Psoas muscle (tissue), 7 donors: ENCODE measurements at regions not wholly inside any gene's neighbourhood (a gene's known extent, or its start where the extent isn't known, plus 50 kb on each side); places are given as distances from the start of the nearest gene placed in this dataset.

Experiments used
- ATAC-seq, 4 donors: fragments of 200-7000 bp; cut with Tn5 transposase; one replicate each; pipeline ENCODE4 v1.9.1; 2020; ENCODE audit warnings: moderate library complexity in 3 of 4, mild to moderate bottlenecking in 2 of 4
- DNase-seq, 2 donors: peaks; one replicate each; pipeline ENCODE4 v3.0.0-alpha.2; 2020
- H3K27ac ChIP-seq: fragments of 200-600 bp; one replicate; pipeline ENCODE4 v1.8.0; 2022
- H3K27me3 ChIP-seq, 3 donors: fragments of 200-600 bp in 1 of 3; one replicate each; pipeline versions ENCODE4 v1.6.1 to v1.8.0; 2013 to 2022; ENCODE audit warnings: low read length in 2 of 3, mild to moderate bottlenecking in 2 of 3, moderate library complexity in 1 of 3; ENCODE audit not compliant: insufficient read depth in 3 of 3
- H3K36me3 ChIP-seq, 2 donors: fragments of 200-600 bp in 1 of 2; one replicate each; pipeline versions ENCODE4 v1.6.1 to v1.8.0; 2013 to 2022; ENCODE audit warnings: low read depth in 1 of 2, mild to moderate bottlenecking in 1 of 2, moderate library complexity in 1 of 2; ENCODE audit not compliant: insufficient read depth in 1 of 2
- H3K4me1 ChIP-seq: fragments of 200-600 bp; one replicate; pipeline ENCODE4 v1.8.0; 2022
- H3K4me3 ChIP-seq: fragments of 200-600 bp; one replicate; pipeline ENCODE4 v1.8.0; 2022; ENCODE audit warnings: mild to moderate bottlenecking
- H3K9me3 ChIP-seq: fragments of 200-600 bp; one replicate; pipeline ENCODE4 v1.8.0; 2022
- WGBS, 3 donors: extraction: QIAGEN DNeasy Blood & Tissue Kit; methylation state at CpG; one replicate each; pipeline versions ENCODE4 v1.1.6 to v1.1.7; 2013; 5-methylcytosine and 5-hydroxymethylcytosine counted together
- intact Hi-C, 2 donors: fragments of 100-400 bp; cut with DNase I; formaldehyde crosslinking; loops; one replicate each; pipeline versions ENCODE4 v1.11.0 to v1.14.2; 2022
- TF ChIP-seq, protein P1 (sequence below): fragments of 200-600 bp; IDR thresholded peaks from one replicate; pipeline ENCODE4 v1.8.0; 2022; ENCODE audit warnings: antibody characterized with exemption
- donor health status: healthy with polysubstance abuse.
- donor health status: DM: no; HTN: no; CAD: no; lungs with moderate emphysema.
- donor health status: Bipolar disorder and iron deficiency.
- donor health status: healthy.
- donor health status: DM: yes; HTN: yes; CAD: no.
- donor health status: DM: no; HTN: no; CAD: no.
- donor health status: DM: yes; HTN: yes; CAD: no.

DNA sequence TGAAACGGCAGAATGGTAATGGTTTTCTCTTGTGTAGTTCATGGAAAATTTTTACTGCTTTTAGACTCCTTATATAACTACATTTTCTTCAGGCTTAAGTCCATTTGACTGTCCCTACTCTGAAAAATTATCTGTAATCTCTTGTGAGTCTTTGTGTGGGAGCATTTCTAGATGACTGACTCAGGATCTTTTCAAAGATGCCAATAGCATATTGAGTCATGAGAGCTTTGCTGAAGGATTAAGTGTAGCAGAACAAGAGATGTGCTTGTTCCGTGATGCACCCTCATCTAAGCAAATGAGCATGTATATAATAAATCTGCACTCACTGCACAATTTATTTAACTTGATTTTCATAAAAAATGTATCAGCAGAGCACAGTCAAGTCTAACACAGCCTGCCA, 298.7 kb upstream of the CDH6 start:
- TF ChIP-seq, protein P1, sequence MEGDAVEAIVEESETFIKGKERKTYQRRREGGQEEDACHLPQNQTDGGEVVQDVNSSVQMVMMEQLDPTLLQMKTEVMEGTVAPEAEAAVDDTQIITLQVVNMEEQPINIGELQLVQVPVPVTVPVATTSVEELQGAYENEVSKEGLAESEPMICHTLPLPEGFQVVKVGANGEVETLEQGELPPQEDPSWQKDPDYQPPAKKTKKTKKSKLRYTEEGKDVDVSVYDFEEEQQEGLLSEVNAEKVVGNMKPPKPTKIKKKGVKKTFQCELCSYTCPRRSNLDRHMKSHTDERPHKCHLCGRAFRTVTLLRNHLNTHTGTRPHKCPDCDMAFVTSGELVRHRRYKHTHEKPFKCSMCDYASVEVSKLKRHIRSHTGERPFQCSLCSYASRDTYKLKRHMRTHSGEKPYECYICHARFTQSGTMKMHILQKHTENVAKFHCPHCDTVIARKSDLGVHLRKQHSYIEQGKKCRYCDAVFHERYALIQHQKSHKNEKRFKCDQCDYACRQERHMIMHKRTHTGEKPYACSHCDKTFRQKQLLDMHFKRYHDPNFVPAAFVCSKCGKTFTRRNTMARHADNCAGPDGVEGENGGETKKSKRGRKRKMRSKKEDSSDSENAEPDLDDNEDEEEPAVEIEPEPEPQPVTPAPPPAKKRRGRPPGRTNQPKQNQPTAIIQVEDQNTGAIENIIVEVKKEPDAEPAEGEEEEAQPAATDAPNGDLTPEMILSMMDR: no peak
- intact Hi-C loops: no loop called here
- Histone ChIP-seq H3K27me3 (no peaks in the 10 kb centered on the region), H3K4me1 (no peaks in the 10 kb centered on the region), H3K9me3 (no peaks in the 10 kb centered on the region), H3K27ac (no peak overlapping the region), H3K36me3 (no peaks in the 10 kb centered on the region), H3K4me3 (no peak overlapping the region)
- ATAC-seq (no peak), DNase-seq (no peak)
- WGBS, 3 donors: 79 to 91% (median 84%) methylated on average over 2 of the region's 2 CpGs

DNA sequence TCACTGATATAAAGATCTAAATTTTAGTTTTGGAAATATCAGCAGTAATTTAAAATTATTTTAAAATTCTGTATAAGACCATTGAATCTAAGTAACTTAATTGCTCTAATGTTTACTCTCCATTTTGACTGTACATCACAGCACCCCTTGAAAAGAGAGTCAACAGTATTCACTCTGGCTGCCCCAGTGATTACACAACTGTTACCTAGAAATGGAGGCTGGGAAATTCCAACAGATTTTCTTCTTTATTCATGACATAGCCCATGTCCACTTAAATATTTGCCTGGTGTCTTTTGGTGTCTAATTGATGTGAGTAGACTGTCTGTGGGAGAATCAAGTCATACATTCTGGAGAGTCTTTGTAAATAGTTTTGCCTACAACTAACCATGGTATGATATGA, 301.8 kb upstream of the CDH6 start:
- H3K27ac ChIP-seq: no peak overlapping the region
- intact Hi-C loops: no loop called here
- no peaks in the 10 kb centered on the region for H3K4me1 ChIP-seq
- no peaks in the 10 kb centered on the region for H3K9me3 ChIP-seq
- no peak overlapping the region for H3K4me3 ChIP-seq
- TF ChIP-seq, protein P1: no peak
- H3K27me3 ChIP-seq: no peaks in the 10 kb centered on the region
- DNase-seq (no peak), ATAC-seq (no peak)
- no peaks in the 10 kb centered on the region for H3K36me3 ChIP-seq

DNA sequence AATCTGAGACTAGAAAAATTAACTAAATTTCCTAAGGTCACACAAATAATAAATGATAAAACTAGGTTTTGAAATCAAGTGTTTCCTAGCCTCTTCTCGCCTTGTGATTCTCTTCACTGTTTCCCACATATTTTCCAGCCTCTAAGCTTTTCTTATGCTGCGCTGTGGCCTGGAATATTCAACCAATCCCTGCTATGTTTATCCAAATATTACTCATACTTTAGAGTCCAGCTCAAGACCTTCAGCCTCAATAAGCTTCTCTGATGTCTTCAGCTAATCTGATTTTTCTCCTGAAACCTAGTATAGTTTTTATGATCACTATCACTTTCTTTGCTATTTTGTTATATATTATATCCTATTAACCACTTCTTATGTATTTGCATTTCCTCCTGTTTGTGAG, 303.1 kb upstream of the CDH6 start:
- Histone ChIP-seq H3K4me3 (no peak overlapping the region), H3K4me1 (no peaks in the 10 kb centered on the region), H3K36me3 (no peaks in the 10 kb centered on the region), H3K9me3 (no peaks in the 10 kb centered on the region), H3K27ac (no peak overlapping the region), H3K27me3 (no peaks in the 10 kb centered on the region)
- DNase-seq (no peak), ATAC-seq (no peak)
- 33 to 40% (median 34%) methylated on average over 2 of the region's 2 CpGs for WGBS, 3 donors
- TF ChIP-seq, protein P1: no peak
- intact Hi-C loops: no loop called here

DNA sequence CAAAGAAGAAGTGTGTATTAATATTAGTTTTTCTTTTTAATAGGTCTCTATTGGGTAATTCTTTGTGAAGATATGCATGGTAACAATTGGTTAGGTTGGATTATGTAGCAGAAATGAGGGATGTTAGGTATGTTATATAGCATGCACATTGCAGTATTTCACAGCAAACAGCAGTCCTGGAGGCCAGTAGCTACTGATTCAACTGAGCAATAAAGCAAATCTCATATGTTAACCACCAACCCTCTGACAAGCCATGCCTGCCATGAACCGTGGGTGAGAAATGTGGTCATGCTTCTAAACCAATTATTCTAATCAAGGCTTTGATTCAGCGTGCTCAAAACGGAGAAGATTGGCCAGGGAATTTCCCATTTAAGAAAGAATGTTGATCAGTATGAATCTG, 313.0 kb upstream of the CDH6 start:
- DNase-seq: no peak
- WGBS, 3 donors: 27 to 44% (median 43%) methylated on average over 3 of the region's 3 CpGs
- no peak for ATAC-seq

DNA sequence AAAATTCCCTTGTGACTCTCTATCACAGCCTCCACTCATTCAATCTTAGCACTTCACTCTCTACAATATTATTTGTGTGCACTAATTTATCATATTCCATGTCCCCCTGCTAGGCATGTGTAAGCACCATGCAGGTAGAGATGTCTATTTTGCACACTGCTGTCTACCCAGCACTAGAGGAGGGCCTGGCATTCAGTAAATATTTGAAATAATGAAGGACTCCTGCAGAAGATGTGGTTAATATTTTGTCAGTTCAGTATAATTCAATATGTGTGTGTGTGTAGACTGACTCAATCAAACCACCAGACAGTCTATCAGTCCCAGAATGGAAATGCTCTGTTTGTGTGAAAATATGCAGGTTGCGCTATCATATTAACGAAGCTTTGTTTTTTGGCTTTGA, 313.6 kb upstream of the CDH6 start:
- DNase-seq (no peak), ATAC-seq (no peak)
- H3K4me1 ChIP-seq: no peaks in the 10 kb centered on the region
- TF ChIP-seq, protein P1: no peak
- H3K4me3 ChIP-seq: no peak overlapping the region
- intact Hi-C loops: no loop called here
- WGBS, 3 donors: 92 to 96% (median 93%) methylated on average over 2 of the region's 2 CpGs
- H3K27me3 ChIP-seq: no peaks in the 10 kb centered on the region
- H3K27ac ChIP-seq: no peak overlapping the region
- no peaks in the 10 kb centered on the region for H3K36me3 ChIP-seq
- H3K9me3 ChIP-seq: no peaks in the 10 kb centered on the region

More for the DNA sequence above, 313.0 kb upstream of the CDH6 start:
- Histone ChIP-seq H3K9me3 (no peaks in the 10 kb centered on the region), H3K4me3 (no peak overlapping the region), H3K4me1 (no peaks in the 10 kb centered on the region), H3K27me3 (no peaks in the 10 kb centered on the region), H3K27ac (no peak overlapping the region), H3K36me3 (no peaks in the 10 kb centered on the region)
- intact Hi-C loops: no loop called here
- TF ChIP-seq, protein P1: no peak
